ENCODE measurements at regions not wholly inside any gene's neighbourhood (a gene's known extent, or its start where the extent isn't known, plus 50 kb on each side); places are given as distances from the start of the nearest gene placed in this dataset.

DNA sequence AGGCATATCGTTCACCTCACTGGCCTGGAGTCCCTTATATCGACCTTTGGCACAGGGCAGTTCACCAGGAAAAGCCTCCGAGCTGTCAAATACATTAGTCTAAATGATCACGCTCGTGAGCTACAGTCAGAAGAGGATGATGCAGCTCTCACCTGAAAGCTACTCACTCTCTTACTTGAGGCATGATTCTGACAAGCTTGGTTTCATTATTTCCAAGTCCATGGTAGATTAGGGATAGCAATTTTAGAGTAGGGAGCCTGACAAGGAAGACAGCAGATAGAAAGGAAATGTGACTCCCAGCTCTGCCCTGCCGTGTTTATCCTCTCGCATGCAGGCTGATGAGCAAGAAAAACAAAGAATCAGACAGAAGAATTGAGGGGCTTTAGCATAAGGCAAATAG is 98.0 kb upstream of the MAP1B start:
- TF ChIP-seq CTCF (IDR thresholded peaks at IDR 0.05; ENCODE audit: low read depth, low read length, missing input control) (no peak), TAF1 (conservative IDR thresholded peaks at IDR 0.05) (no peak), GABPA (IDR thresholded peaks at IDR 0.05 in 1 of 2, conservative IDR thresholded peaks at IDR 0.05 in 1 of 2) (no peak), ATF3 (IDR thresholded peaks at IDR 0.05) (no peak), YY1 (IDR thresholded peaks at IDR 0.05) (no peak), SP1 (IDR thresholded peaks at IDR 0.05) (no peak), RAD21 (IDR thresholded peaks at IDR 0.05) (no peak)
- TF ChIP-seq, protein P1, sequence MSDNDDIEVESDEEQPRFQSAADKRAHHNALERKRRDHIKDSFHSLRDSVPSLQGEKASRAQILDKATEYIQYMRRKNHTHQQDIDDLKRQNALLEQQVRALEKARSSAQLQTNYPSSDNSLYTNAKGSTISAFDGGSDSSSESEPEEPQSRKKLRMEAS (IDR thresholded peaks at IDR 0.05), result no peak
